H1 (cell line): ENCODE measurements at regions not wholly inside any gene's neighbourhood (a gene's known extent, or its start where the extent isn't known, plus 50 kb on each side); places are given as distances from the start of the nearest gene placed in this dataset.

Experiments used
- CTCF ChIA-PET: fragments of 300-600 bp; sonication (Branson Sonifier 250); formaldehyde crosslinking; loops from one replicate; lab custom pipeline; 2021; ENCODE audit not compliant: partially characterized antibody; lab: Charles Lee
- POLR2A ChIA-PET: fragments of 300-600 bp; sonication (Branson Sonifier 250); formaldehyde crosslinking; loops from one replicate; lab custom pipeline; 2021; ENCODE audit warnings: inconsistent platforms; ENCODE audit not compliant: partially characterized antibody; lab: Charles Lee
- DNase-seq, 2 experiments: peaks; one replicate each; pipeline versions ENCODE4 v3.0.0 to v3.0.0-alpha.2; 2010 to 2022; ENCODE audit warnings: low spot score in 2 of 2, low read depth in 1 of 2, mixed read lengths in 1 of 2
- FAIRE-seq: peaks from 2 replicates; lab custom pipeline; 2011; peaks lifted over from hg19 to GRCh38; lab: Jason Lieb, UNC
- H2AFZ ChIP-seq: 2 replicates; pipeline ENCODE4 v1.8.1; 2012; ENCODE audit warnings: low read length, inconsistent platforms
- H2AK5ac ChIP-seq: 2 replicates; pipeline ENCODE4 v1.6.1; 2013; ENCODE audit warnings: low read depth, low read length
- H2BK120ac ChIP-seq: replicated peaks from 2 replicates; pipeline ENCODE3; 2013; ENCODE audit warnings: low read depth, low read length, inconsistent platforms
- H2BK12ac ChIP-seq: 2 replicates; pipeline ENCODE4 v1.6.1; 2013; ENCODE audit warnings: low read depth, low read length
- H2BK15ac ChIP-seq: 2 replicates; pipeline ENCODE4 v1.6.1; 2013; ENCODE audit warnings: low read length
- H2BK20ac ChIP-seq: 2 replicates; pipeline ENCODE4 v1.6.1; 2013; ENCODE audit warnings: low read length
- H2BK5ac ChIP-seq: 2 replicates; pipeline ENCODE4 v1.6.1; 2013; ENCODE audit warnings: low read depth, low read length
- H3K14ac ChIP-seq: 2 replicates; pipeline ENCODE4 v1.6.1; 2013; ENCODE audit warnings: inconsistent platforms; ENCODE audit not compliant: insufficient read length
- H3K18ac ChIP-seq: 2 replicates; pipeline ENCODE4 v1.6.1; 2013; ENCODE audit warnings: low read length; ENCODE audit errors: extremely low read depth
- H3K23ac ChIP-seq: 2 replicates; pipeline ENCODE4 v1.6.1; 2013; ENCODE audit warnings: inconsistent platforms; ENCODE audit not compliant: insufficient read length
- H3K23me2 ChIP-seq: 2 replicates; pipeline ENCODE4 v1.6.1; 2013; ENCODE audit warnings: low read depth, low read length
- H3K27ac ChIP-seq: 2 replicates; pipeline ENCODE4 v1.6.1; 2011; ENCODE audit warnings: low read depth, low read length, inconsistent platforms
- H3K27me3 ChIP-seq, 4 experiments: replicated peaks in 1 of 4; 1 replicate in 1 of 4; 2 replicates in 3 of 4; pipeline versions ENCODE4 v1.6.1 to v1.8.1; 2011 to 2013; ENCODE audit warnings: low read length in 3 of 4, mild to moderate bottlenecking in 3 of 4, inconsistent platforms in 2 of 4, mixed read lengths in 2 of 4, moderate library complexity in 1 of 4; ENCODE audit not compliant: control insufficient read depth in 3 of 4, insufficient read depth in 3 of 4; ENCODE audit errors: extremely low read depth in 1 of 4
- H3K36me3 ChIP-seq, 4 experiments: 2 replicates each; pipeline versions ENCODE4 v1.6.1 to v1.8.1; 2011 to 2013; ENCODE audit warnings: mild to moderate bottlenecking in 4 of 4, low read length in 3 of 4, moderate library complexity in 2 of 4, control low read depth in 1 of 4, inconsistent platforms in 1 of 4; ENCODE audit not compliant: insufficient read depth in 4 of 4, control insufficient read depth in 2 of 4
- H3K4ac ChIP-seq: replicated peaks from 2 replicates; pipeline ENCODE3; 2013; ENCODE audit warnings: low read length, low read depth, mixed read lengths, inconsistent platforms; ENCODE audit not compliant: insufficient read length
- H3K4me1 ChIP-seq, 4 experiments: replicated peaks in 1 of 4; 1 replicate in 1 of 4; 2 replicates in 3 of 4; pipeline versions ENCODE4 v1.6.1 to v1.8.1; 2011 to 2013; ENCODE audit warnings: low read length in 3 of 4, inconsistent platforms in 2 of 4, mixed read lengths in 1 of 4; ENCODE audit not compliant: insufficient read depth in 4 of 4, control insufficient read depth in 3 of 4
- H3K4me2 ChIP-seq, 2 experiments: 2 replicates each; pipeline versions ENCODE4 v1.6.1 to v1.8.1; 2011 to 2013; ENCODE audit warnings: low read depth in 2 of 2, low read length in 2 of 2, control low read depth in 1 of 2, inconsistent platforms in 1 of 2, mild to moderate bottlenecking in 1 of 2; ENCODE audit not compliant: insufficient read depth in 1 of 2
- H3K4me3 ChIP-seq, 4 experiments: fragments of 200-600, 300-600 bp in 1 of 4; sonication (generic), shearing (Covaris generic), sonication (Bioruptor Twin) in 1 of 4; 2 replicates each; pipeline versions ENCODE4 v1.5.1 to v1.8.1; 2011 to 2016; ENCODE audit warnings: low read length in 4 of 4, low read depth in 3 of 4, control low read depth in 2 of 4, inconsistent platforms in 2 of 4, mild to moderate bottlenecking in 2 of 4, mixed read lengths in 1 of 4, moderate library complexity in 1 of 4; ENCODE audit not compliant: insufficient read depth in 2 of 4; ENCODE audit errors: extremely low read depth in 1 of 4
- H3K56ac ChIP-seq: replicated peaks from 2 replicates; pipeline ENCODE3; 2013; ENCODE audit warnings: low read depth, mild to moderate bottlenecking, mixed read lengths, low read length, inconsistent platforms; ENCODE audit not compliant: insufficient read length
- H3K79me1 ChIP-seq: 2 replicates; pipeline ENCODE4 v1.6.1; 2013; ENCODE audit warnings: low read depth, low read length, control low read depth
- H3K79me2 ChIP-seq, 2 experiments: 2 replicates each; pipeline versions ENCODE4 v1.6.1 to v1.8.1; 2012 to 2013; ENCODE audit warnings: low read length in 2 of 2, mild to moderate bottlenecking in 2 of 2, inconsistent platforms in 1 of 2; ENCODE audit not compliant: insufficient read depth in 2 of 2, control insufficient read depth in 1 of 2
- H3K9ac ChIP-seq, 4 experiments: replicated peaks in 1 of 4; 1 replicate in 1 of 4; 2 replicates in 3 of 4; pipeline versions ENCODE4 v1.6.1 to v1.8.1; 2011 to 2013; ENCODE audit warnings: low read depth in 3 of 4, low read length in 3 of 4, control low read depth in 2 of 4, mild to moderate bottlenecking in 2 of 4, moderate library complexity in 2 of 4, inconsistent platforms in 1 of 4; ENCODE audit errors: extremely low read depth in 1 of 4
- H3K9me3 ChIP-seq, 2 experiments: 2 replicates each; pipeline versions ENCODE4 v1.6.1 to v1.8.1; 2012 to 2013; ENCODE audit warnings: mild to moderate bottlenecking in 2 of 2, moderate library complexity in 2 of 2, control low read depth in 1 of 2, inconsistent platforms in 1 of 2, low read depth in 1 of 2, low read length in 1 of 2, mixed read lengths in 1 of 2; ENCODE audit not compliant: insufficient read depth in 2 of 2
- H4K20me1 ChIP-seq, 2 experiments: replicated peaks in 1 of 2; 2 replicates each; pipeline versions ENCODE3 to v1.8.1; 2011 to 2013; ENCODE audit warnings: inconsistent platforms in 2 of 2, low read length in 2 of 2, mild to moderate bottlenecking in 1 of 2; ENCODE audit not compliant: insufficient read depth in 2 of 2, control insufficient read depth in 1 of 2
- H4K5ac ChIP-seq: 2 replicates; pipeline ENCODE4 v1.6.1; 2013; ENCODE audit warnings: low read length, low read depth, mixed read lengths, inconsistent platforms; ENCODE audit not compliant: insufficient read length
- H4K8ac ChIP-seq: 2 replicates; pipeline ENCODE4 v1.8.0; 2013; ENCODE audit warnings: mild to moderate bottlenecking, moderate library complexity, low read length, inconsistent platforms; ENCODE audit not compliant: insufficient read depth; ENCODE audit errors: extremely low read depth
- H4K91ac ChIP-seq: replicated peaks from 2 replicates; pipeline ENCODE3; 2013; ENCODE audit warnings: low read length, mixed read lengths, inconsistent platforms; ENCODE audit not compliant: insufficient read length
- GABPA ChIP-seq: IDR thresholded peaks from 2 replicates; pipeline ENCODE4 v1.6.1; 2011; ENCODE audit warnings: mild to moderate bottlenecking, low read length, moderate library complexity, borderline replicate concordance; ENCODE audit not compliant: insufficient read depth
- HDAC6 ChIP-seq: IDR thresholded peaks from one replicate; pipeline ENCODE4 v1.7.1; 2012; ENCODE audit warnings: low read depth, mild to moderate bottlenecking, inconsistent platforms, low read length, moderate library complexity
- RNF2 ChIP-seq: fragments of 200-900, 300-1000 bp; sonication (generic); IDR thresholded peaks from 2 replicates; pipeline ENCODE4 v1.7.1; 2016; ENCODE audit warnings: borderline replicate concordance, low read depth, mild to moderate bottlenecking, antibody characterized with exemption, low read length; ENCODE audit not compliant: poor library complexity, severe bottlenecking; ENCODE audit errors: missing control alignments
- SIX5 ChIP-seq: IDR thresholded peaks from 2 replicates; pipeline ENCODE4 v1.6.1; 2011; ENCODE audit warnings: mild to moderate bottlenecking, low read depth, low read length
- SP2 ChIP-seq: IDR thresholded peaks from 2 replicates; pipeline ENCODE4 v1.6.1; 2012; ENCODE audit warnings: mild to moderate bottlenecking, low read length, inconsistent platforms
- WGBS, 2 experiments: shearing (Covaris generic) in 1 of 2; methylation state at CpG; one replicate each; pipeline versions ENCODE4 v1.1.6 to v1.1.7; 2013 to 2015; ENCODE audit warnings: low lambda C conversion rate in 2 of 2, mixed read lengths in 2 of 2, inconsistent platforms in 1 of 2, low coverage in 1 of 2, missing lambda C conversion rate in 1 of 2; ENCODE audit not compliant: insufficient replicate concordance in 2 of 2, insufficient coverage in 1 of 2, insufficient read length in 1 of 2; ENCODE audit errors: extremely low coverage in 1 of 2, missing lambda C conversion rate in 1 of 2; 5-methylcytosine and 5-hydroxymethylcytosine counted together
- TF ChIP-seq, protein P1 (sequence below): IDR thresholded peaks from 2 replicates; pipeline ENCODE4 v1.6.1; 2011; ENCODE audit warnings: low read depth, mild to moderate bottlenecking, low read length; ENCODE audit not compliant: insufficient read depth
- TF ChIP-seq, protein P2 (sequence below): IDR thresholded peaks from 2 replicates; pipeline ENCODE4 v1.6.1; 2012; ENCODE audit warnings: low read length, inconsistent platforms

DNA sequence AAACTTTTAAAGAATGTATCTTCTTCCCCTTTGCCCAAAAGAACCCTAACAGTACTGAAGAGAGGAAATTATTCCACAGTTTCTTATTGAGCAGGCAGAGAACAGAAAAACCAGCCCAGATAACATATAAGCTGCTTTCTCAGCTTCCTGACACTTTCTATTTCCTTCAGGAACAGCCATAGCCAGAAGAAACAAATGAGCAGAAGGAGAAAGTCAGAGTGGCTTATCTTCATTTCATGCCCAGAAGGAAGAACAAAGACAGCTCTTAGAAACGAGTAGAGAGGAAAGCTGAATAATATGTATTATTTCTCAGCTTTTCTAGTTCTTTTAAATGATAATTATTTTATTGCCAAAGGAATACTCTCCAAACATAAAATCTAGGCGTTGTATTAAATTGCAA is 793.7 kb downstream of the GRIK2 start:
- POLR2A ChIA-PET = no interaction called here
- CTCF ChIA-PET = interaction anchor here (0.7 kb wide), 1 partner anchor 73 kb away, joined by 3 read pairs; no protein-coding TSS in a partner anchor
- no peak overlapping the region for H4K8ac ChIP-seq
- no peak overlapping the region for H2BK5ac ChIP-seq
- no peaks in the 10 kb centered on the region for H3K23me2 ChIP-seq
- no peak overlapping the region for H3K27ac ChIP-seq
- no peaks in the 10 kb centered on the region for H3K9me3 ChIP-seq
- H2AK5ac ChIP-seq = no peak overlapping the region
- no peak overlapping the region for H4K91ac ChIP-seq
- H3K79me1 ChIP-seq = no peaks in the 10 kb centered on the region
- no peaks in the 10 kb centered on the region for H3K36me3 ChIP-seq
- no peak overlapping the region for H4K5ac ChIP-seq
- no peak for DNase-seq
- no peak overlapping the region for H3K9ac ChIP-seq
- no peak overlapping the region for H2AFZ ChIP-seq
- H3K4me3 ChIP-seq = no peak overlapping the region
- no peak overlapping the region for H2BK12ac ChIP-seq
- H3K4me1 ChIP-seq = no peaks in the 10 kb centered on the region
- 87% methylated on average over 2 of the region's 2 CpGs; no CpG with 5 or more reads in 1 of the 2 experiments for WGBS, 2 experiments
- no peak overlapping the region for H2BK120ac ChIP-seq
- no peak overlapping the region for H3K23ac ChIP-seq
- no peaks in the 10 kb centered on the region for H3K27me3 ChIP-seq
- no peak overlapping the region for H3K14ac ChIP-seq
- H3K56ac ChIP-seq = no peak overlapping the region
- no peak overlapping the region for H3K4me2 ChIP-seq
- no peaks in the 10 kb centered on the region for H3K79me2 ChIP-seq
- no peak overlapping the region for H3K18ac ChIP-seq
- no peak overlapping the region for H2BK20ac ChIP-seq
- FAIRE-seq = no peak
- H2BK15ac ChIP-seq = no peak overlapping the region
- H4K20me1 ChIP-seq = no peaks in the 10 kb centered on the region
- no peak overlapping the region for H3K4ac ChIP-seq
- TF ChIP-seq, protein P1, sequence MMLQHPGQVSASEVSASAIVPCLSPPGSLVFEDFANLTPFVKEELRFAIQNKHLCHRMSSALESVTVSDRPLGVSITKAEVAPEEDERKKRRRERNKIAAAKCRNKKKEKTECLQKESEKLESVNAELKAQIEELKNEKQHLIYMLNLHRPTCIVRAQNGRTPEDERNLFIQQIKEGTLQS = no peak
- TF ChIP-seq SIX5 (no peak), GABPA (no peak), RNF2 (no peak), HDAC6 (no peak), SP2 (no peak)
- TF ChIP-seq, protein P2, sequence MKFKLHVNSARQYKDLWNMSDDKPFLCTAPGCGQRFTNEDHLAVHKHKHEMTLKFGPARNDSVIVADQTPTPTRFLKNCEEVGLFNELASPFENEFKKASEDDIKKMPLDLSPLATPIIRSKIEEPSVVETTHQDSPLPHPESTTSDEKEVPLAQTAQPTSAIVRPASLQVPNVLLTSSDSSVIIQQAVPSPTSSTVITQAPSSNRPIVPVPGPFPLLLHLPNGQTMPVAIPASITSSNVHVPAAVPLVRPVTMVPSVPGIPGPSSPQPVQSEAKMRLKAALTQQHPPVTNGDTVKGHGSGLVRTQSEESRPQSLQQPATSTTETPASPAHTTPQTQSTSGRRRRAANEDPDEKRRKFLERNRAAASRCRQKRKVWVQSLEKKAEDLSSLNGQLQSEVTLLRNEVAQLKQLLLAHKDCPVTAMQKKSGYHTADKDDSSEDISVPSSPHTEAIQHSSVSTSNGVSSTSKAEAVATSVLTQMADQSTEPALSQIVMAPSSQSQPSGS = no peak
